CD14-positive monocyte (primary cell): ENCODE measurements at regions not wholly inside any gene's neighbourhood (a gene's known extent, or its start where the extent isn't known, plus 50 kb on each side); places are given as distances from the start of the nearest gene placed in this dataset.

Source experiments
- DNase-seq, 3 donors: peaks; one replicate each; pipeline ENCODE4 v3.0.0-alpha.2; 2011 to 2022
- H2AFZ ChIP-seq: 2 replicates; pipeline ENCODE4 v1.6.0; 2012; ENCODE audit warnings: mild to moderate bottlenecking, low read depth, low read length, inconsistent platforms; ENCODE audit not compliant: insufficient read depth, poor library complexity, severe bottlenecking
- H3K27ac ChIP-seq, 2 donors: 1 replicate in 1 of 2; 2 replicates in 1 of 2; pipeline ENCODE4 v1.5.1; 2012 to 2013; ENCODE audit warnings: low read length in 2 of 2, control low read depth in 1 of 2, inconsistent platforms in 1 of 2, low read depth in 1 of 2, mild to moderate bottlenecking in 1 of 2
- H3K27me3 ChIP-seq, 2 donors: one replicate each; pipeline versions ENCODE4 v1.6.0 to v1.6.1; 2011 to 2013; ENCODE audit warnings: low read length in 2 of 2; ENCODE audit not compliant: control insufficient read depth in 2 of 2, insufficient read depth in 2 of 2
- H3K36me3 ChIP-seq, 2 donors: replicated peaks in 1 of 2; 1 replicate in 1 of 2; 2 replicates in 1 of 2; pipeline versions ENCODE4 v1.5.1 to v1.6.1; 2012 to 2013; ENCODE audit warnings: low read length in 2 of 2, control low read depth in 1 of 2, inconsistent platforms in 1 of 2, mild to moderate bottlenecking in 1 of 2; ENCODE audit not compliant: insufficient read depth in 2 of 2, control insufficient read depth in 1 of 2
- H3K4me1 ChIP-seq, 2 donors: 1 replicate in 1 of 2; 2 replicates in 1 of 2; pipeline versions ENCODE4 v1.5.1 to v1.6.1; 2012 to 2013; ENCODE audit warnings: low read length in 2 of 2, control low read depth in 1 of 2, inconsistent platforms in 1 of 2, mild to moderate bottlenecking in 1 of 2, moderate library complexity in 1 of 2; ENCODE audit not compliant: insufficient read depth in 2 of 2, control insufficient read depth in 1 of 2
- H3K4me2 ChIP-seq: replicated peaks from 2 replicates; pipeline ENCODE3; 2012; ENCODE audit warnings: low read length, moderate library complexity, mild to moderate bottlenecking; ENCODE audit not compliant: poor library complexity, severe bottlenecking; ENCODE audit errors: extremely low read depth
- H3K4me3 ChIP-seq, 3 experiments: fragments of 200-600 bp in 1 of 3; sonication (generic) in 1 of 3; replicated peaks in 1 of 3; 1 replicate in 2 of 3; 2 replicates in 1 of 3; pipeline ENCODE4 v1.5.1; 2011 to 2013; ENCODE audit warnings: low read length in 3 of 3, mild to moderate bottlenecking in 3 of 3, control low read depth in 2 of 3, low read depth in 2 of 3, inconsistent platforms in 1 of 3, moderate library complexity in 1 of 3
- H3K79me2 ChIP-seq: 2 replicates; pipeline ENCODE4 v1.6.0; 2012; ENCODE audit warnings: mild to moderate bottlenecking, control low read depth, inconsistent platforms, low read length, moderate library complexity; ENCODE audit not compliant: insufficient read depth
- H3K9ac ChIP-seq: 2 replicates; pipeline ENCODE4 v1.6.0; 2017; ENCODE audit warnings: low read length, mild to moderate bottlenecking; ENCODE audit not compliant: insufficient read depth, poor library complexity, severe bottlenecking
- H3K9me3 ChIP-seq, 2 donors: replicated peaks in 1 of 2; 1 replicate in 1 of 2; 2 replicates in 1 of 2; pipeline versions ENCODE4 v1.5.1 to v1.6.1; 2012 to 2013; ENCODE audit warnings: low read length in 2 of 2, control low read depth in 1 of 2; ENCODE audit not compliant: control insufficient read depth in 1 of 2, insufficient read depth in 1 of 2
- H4K20me1 ChIP-seq: 2 replicates; pipeline ENCODE4 v1.6.0; 2012; ENCODE audit warnings: mild to moderate bottlenecking, low read length, control low read depth, moderate library complexity; ENCODE audit not compliant: insufficient read depth
- H3K27ac Mint-ChIP-seq, 7 donors: one replicate each; pipeline ENCODE4 v1.8.0; 2020; ENCODE audit warnings: mild to moderate bottlenecking in 7 of 7, mixed read lengths in 7 of 7, moderate library complexity in 6 of 7, inconsistent platforms in 2 of 7
- H3K27me3 Mint-ChIP-seq, 3 donors: one replicate each; pipeline ENCODE4 v1.8.0; 2021 to 2022; ENCODE audit warnings: low read depth in 3 of 3, mild to moderate bottlenecking in 3 of 3, mixed read lengths in 3 of 3, moderate library complexity in 3 of 3, inconsistent platforms in 1 of 3
- H3K36me3 Mint-ChIP-seq, 2 donors: one replicate each; pipeline ENCODE4 v1.8.0; 2020; ENCODE audit warnings: mixed read lengths in 2 of 2, inconsistent platforms in 1 of 2, mild to moderate bottlenecking in 1 of 2
- H3K4me1 Mint-ChIP-seq: one replicate; pipeline ENCODE4 v1.8.0; 2020; ENCODE audit warnings: mild to moderate bottlenecking, mixed read lengths
- H3K4me3 Mint-ChIP-seq, 2 donors: one replicate each; pipeline ENCODE4 v1.8.0; 2020; ENCODE audit warnings: mild to moderate bottlenecking in 2 of 2, mixed read lengths in 2 of 2, moderate library complexity in 1 of 2
- H3K9me3 Mint-ChIP-seq, 7 donors: one replicate each; pipeline ENCODE4 v1.8.0; 2020 to 2022; ENCODE audit warnings: mixed read lengths in 7 of 7, mild to moderate bottlenecking in 6 of 7, moderate library complexity in 6 of 7, inconsistent platforms in 2 of 7
- WGBS: methylation state at CpG from one replicate; pipeline ENCODE4 v1.1.5; 2013; ENCODE audit warnings: missing lambda C conversion rate; ENCODE audit not compliant: insufficient coverage; 5-methylcytosine and 5-hydroxymethylcytosine counted together
- intact Hi-C, 2 donors: fragments of 100-400 bp; cut with micrococcal nuclease; formaldehyde crosslinking; loops; one replicate each; pipeline versions ENCODE4 v1.15.0 to v1.15.1; 2023
- TF ChIP-seq, protein P1 (sequence below): fragments of 200-600 bp; IDR thresholded peaks from one replicate; pipeline ENCODE4 v1.8.0; 2022; ENCODE audit warnings: antibody characterized with exemption, mild to moderate bottlenecking

DNA sequence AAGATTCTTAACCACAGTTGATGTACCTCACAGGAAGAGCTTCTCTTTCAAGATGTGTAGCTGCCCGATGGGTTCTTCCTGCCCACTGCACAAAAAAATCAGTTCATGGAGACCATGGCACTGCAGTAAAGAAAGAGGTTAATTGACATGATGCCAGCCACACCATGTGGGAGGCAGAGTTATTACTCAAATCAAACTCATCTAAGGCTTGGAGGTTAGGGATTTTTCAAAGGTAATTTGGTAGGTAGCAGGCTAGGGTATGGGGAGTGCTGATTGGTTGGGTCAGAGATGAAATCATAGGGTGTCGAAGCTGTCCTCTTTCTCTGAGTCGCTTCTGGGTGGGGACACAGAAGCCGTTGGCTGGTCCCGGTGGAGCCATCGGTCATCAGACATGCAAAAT lies 57.4 kb upstream of the BDH1 start:
- peaks cover 71 to 86% of the 10 kb centered on the region in 2 donors for H3K36me3 Mint-ChIP-seq
- H3K9me3 ChIP-seq = no peaks in the 10 kb centered on the region
- no peak for DNase-seq
- TF ChIP-seq, protein P1, sequence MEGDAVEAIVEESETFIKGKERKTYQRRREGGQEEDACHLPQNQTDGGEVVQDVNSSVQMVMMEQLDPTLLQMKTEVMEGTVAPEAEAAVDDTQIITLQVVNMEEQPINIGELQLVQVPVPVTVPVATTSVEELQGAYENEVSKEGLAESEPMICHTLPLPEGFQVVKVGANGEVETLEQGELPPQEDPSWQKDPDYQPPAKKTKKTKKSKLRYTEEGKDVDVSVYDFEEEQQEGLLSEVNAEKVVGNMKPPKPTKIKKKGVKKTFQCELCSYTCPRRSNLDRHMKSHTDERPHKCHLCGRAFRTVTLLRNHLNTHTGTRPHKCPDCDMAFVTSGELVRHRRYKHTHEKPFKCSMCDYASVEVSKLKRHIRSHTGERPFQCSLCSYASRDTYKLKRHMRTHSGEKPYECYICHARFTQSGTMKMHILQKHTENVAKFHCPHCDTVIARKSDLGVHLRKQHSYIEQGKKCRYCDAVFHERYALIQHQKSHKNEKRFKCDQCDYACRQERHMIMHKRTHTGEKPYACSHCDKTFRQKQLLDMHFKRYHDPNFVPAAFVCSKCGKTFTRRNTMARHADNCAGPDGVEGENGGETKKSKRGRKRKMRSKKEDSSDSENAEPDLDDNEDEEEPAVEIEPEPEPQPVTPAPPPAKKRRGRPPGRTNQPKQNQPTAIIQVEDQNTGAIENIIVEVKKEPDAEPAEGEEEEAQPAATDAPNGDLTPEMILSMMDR = no peak
- H3K4me3 ChIP-seq = no peak overlapping the region
- H2AFZ ChIP-seq = no peak overlapping the region
- H3K27me3 Mint-ChIP-seq = no peaks in the 10 kb centered on the region
- H3K27me3 ChIP-seq = no peaks in the 10 kb centered on the region
- peaks cover 68 to 94% of the 10 kb centered on the region in 2 donors for H3K36me3 ChIP-seq
- H3K4me3 Mint-ChIP-seq = no peak overlapping the region
- WGBS = no CpG with 5 or more reads among the region's 6 CpGs
- H3K4me2 ChIP-seq = no peak overlapping the region
- H3K27ac Mint-ChIP-seq = peak overlapping the region in 3 of 7 donors; percentile 34 to 67 (median 45)
- H3K4me1 Mint-ChIP-seq = no peaks in the 10 kb centered on the region
- H4K20me1 ChIP-seq = no peaks in the 10 kb centered on the region
- H3K79me2 ChIP-seq = no peaks in the 10 kb centered on the region
- intact Hi-C loops = no loop called here
- H3K4me1 ChIP-seq = no peaks in the 10 kb centered on the region
- no peak overlapping the region for H3K27ac ChIP-seq
- peaks cover 1 to 9% (median 3%) of the 10 kb centered on the region in 7 donors for H3K9me3 Mint-ChIP-seq
- H3K9ac ChIP-seq = no peak overlapping the region

DNA sequence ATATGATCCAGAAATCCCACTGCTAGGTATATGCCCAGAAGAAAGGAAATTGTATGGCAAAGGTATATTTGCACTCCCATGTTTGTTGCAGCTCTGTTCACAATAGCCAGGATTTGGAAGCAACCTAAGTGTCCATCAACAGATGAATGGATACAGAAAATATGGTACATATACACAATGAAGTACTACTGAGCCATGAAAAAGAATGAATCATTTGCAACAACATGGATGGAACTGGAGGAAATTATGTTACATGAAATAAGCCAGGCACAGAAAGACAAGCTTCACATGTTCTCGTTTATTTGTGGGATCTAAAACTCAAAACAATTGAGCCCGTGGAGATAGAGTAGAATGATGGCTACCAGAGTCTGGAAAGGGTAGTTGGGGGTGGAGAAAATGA lies 55.5 kb upstream of the BDH1 start:
- intact Hi-C loops = no loop called here
- Mint-ChIP-seq H3K27me3 (no peaks in the 10 kb centered on the region), H3K4me3 (no peak overlapping the region), H3K4me1 (no peaks in the 10 kb centered on the region), H3K36me3 (peaks cover 79 to 92% of the 10 kb centered on the region in 2 donors), H3K27ac (no peak overlapping the region), H3K9me3 (peaks cover 0 to 7% (median 3%) of the 10 kb centered on the region in 7 donors)
- no peak overlapping the region for H3K27ac ChIP-seq
- WGBS = 86% methylated on average over 1 of the region's 2 CpGs
- H3K4me3 ChIP-seq = no peak overlapping the region
- no peaks in the 10 kb centered on the region for H4K20me1 ChIP-seq
- peaks cover 71 to 96% of the 10 kb centered on the region in 2 donors for H3K36me3 ChIP-seq
- no peak overlapping the region for H3K9ac ChIP-seq
- H3K9me3 ChIP-seq = no peaks in the 10 kb centered on the region
- no peak overlapping the region for H3K4me2 ChIP-seq
- TF ChIP-seq, protein P1 = no peak
- H3K79me2 ChIP-seq = no peaks in the 10 kb centered on the region
- no peak for DNase-seq
- no peaks in the 10 kb centered on the region for H3K27me3 ChIP-seq
- no peak overlapping the region for H2AFZ ChIP-seq
- H3K4me1 ChIP-seq = no peaks in the 10 kb centered on the region
